BJ (cell line): ENCODE measurements at regions not wholly inside any gene's neighbourhood (a gene's known extent, or its start where the extent isn't known, plus 50 kb on each side); places are given as distances from the start of the nearest gene placed in this dataset.

Experiments
- CTCF ChIA-PET: fragments of 350-600 bp; formaldehyde crosslinking; extraction: SDS; loops from one replicate; lab custom pipeline; 2021; ENCODE audit warnings: antibody characterized with exemption, inconsistent platforms; lab: Yijun Ruan, JAX
- POLR2A ChIA-PET: fragments of 300-600 bp; sonication (Branson Sonifier 250); formaldehyde crosslinking; extraction: SDS; loops from one replicate; lab custom pipeline; 2021; ENCODE audit warnings: antibody characterized with exemption; lab: Charles Lee
- DNase-seq: peaks from one replicate; pipeline ENCODE4 v3.0.0-alpha.2; 2011; ENCODE audit warnings: low read depth
- H3K27me3 ChIP-seq: 2 replicates; pipeline ENCODE4 v1.6.0; 2011; ENCODE audit warnings: low read length; ENCODE audit not compliant: control insufficient read depth, insufficient read depth
- H3K36me3 ChIP-seq: 2 replicates; pipeline ENCODE4 v1.5.1; 2011; ENCODE audit warnings: low read length; ENCODE audit not compliant: control insufficient read depth, insufficient read depth
- H3K4me3 ChIP-seq: 2 replicates; pipeline ENCODE4 v1.5.1; 2011; ENCODE audit warnings: low read depth, mild to moderate bottlenecking, control low read depth, low read length
- CTCF ChIP-seq: IDR thresholded peaks from 2 replicates; pipeline ENCODE4 v1.5.1; 2011; ENCODE audit warnings: low read depth, mild to moderate bottlenecking, control low read depth, inconsistent platforms, low read length, moderate library complexity; ENCODE audit not compliant: insufficient read depth

GRCh38 chrY:7702481-7702880 is 790.9 kb upstream of the AMELY start:
- H3K27me3 ChIP-seq, result no peaks in the 10 kb centered on the region
- no peak overlapping the region for H3K4me3 ChIP-seq
- no peaks in the 10 kb centered on the region for H3K36me3 ChIP-seq
- DNase-seq, result no peak
- ChIA-PET CTCF (no interaction called here), POLR2A (no interaction called here)
- TF ChIP-seq CTCF, result no peak

GRCh38 chrY:7701676-7702075 is 790.1 kb upstream of the AMELY start:
- ChIA-PET CTCF (interaction anchor here (0.8 kb wide), 1 partner anchor 21 kb away, joined by 3 read pairs; no protein-coding TSS in a partner anchor), POLR2A (no interaction called here)
- H3K27me3 ChIP-seq, result no peaks in the 10 kb centered on the region
- no peak overlapping the region for H3K4me3 ChIP-seq
- no peaks in the 10 kb centered on the region for H3K36me3 ChIP-seq
- DNase-seq, result no peak
- no peak for TF ChIP-seq CTCF

- Histone ChIP-seq H3K27me3 (no peaks in the 10 kb centered on the region), H3K4me3 (no peak overlapping the region), H3K36me3 (no peaks in the 10 kb centered on the region)
- TF ChIP-seq CTCF, result no peak
- CTCF ChIA-PET, result interaction anchor here (0.7 kb wide), 1 partner anchor 24 kb away, joined by 3 read pairs; no protein-coding TSS in a partner anchor
- no peak for DNase-seq
- POLR2A ChIA-PET, result no interaction called here
Observed at GRCh38 chrY:7697506-7697905, 786.0 kb upstream of the AMELY start.

DNA sequence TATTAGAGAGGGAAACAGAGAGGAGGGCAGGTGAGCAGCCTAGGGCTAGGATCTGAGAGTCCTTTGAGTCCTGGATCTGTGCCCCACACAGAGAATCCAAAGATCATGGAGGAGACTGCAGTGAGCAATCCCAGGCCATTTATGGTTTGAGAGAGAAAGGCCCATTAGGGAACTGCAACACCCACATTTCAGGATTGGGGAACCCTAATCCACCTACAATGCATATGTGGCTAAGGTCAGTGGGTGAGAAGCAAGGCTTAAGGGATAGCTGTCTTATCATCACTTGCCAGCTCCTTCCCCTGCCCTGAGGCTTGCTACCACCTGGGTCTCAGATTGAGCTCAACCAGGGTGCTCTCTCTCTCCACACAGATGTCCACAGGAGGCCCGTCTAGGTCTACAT is 781.1 kb upstream of the AMELY start:
- CTCF ChIA-PET, result no interaction called here
- no peak for DNase-seq
- Histone ChIP-seq H3K27me3 (no peaks in the 10 kb centered on the region), H3K36me3 (no peaks in the 10 kb centered on the region), H3K4me3 (no peak overlapping the region)
- TF ChIP-seq CTCF, result no peak
- POLR2A ChIA-PET, result no interaction called here

- CTCF ChIA-PET, result no interaction called here
- H3K36me3 ChIP-seq, result no peaks in the 10 kb centered on the region
Observed at GRCh38 chrY:7687086-7687485, 775.5 kb upstream of the AMELY start.

More at GRCh38 chrY:7687086-7687485, 775.5 kb upstream of the AMELY start:
- POLR2A ChIA-PET, result no interaction called here
- no peak overlapping the region for H3K4me3 ChIP-seq
- DNase-seq, result no peak
- no peak for TF ChIP-seq CTCF
- no peaks in the 10 kb centered on the region for H3K27me3 ChIP-seq
